Trophoblast cell (in vitro differentiated cells and primary cell): ENCODE measurements at regions not wholly inside any gene's neighbourhood (a gene's known extent, or its start where the extent isn't known, plus 50 kb on each side); places are given as distances from the start of the nearest gene placed in this dataset.
A peak's percentile ranks its signal among the peaks of the same experiment; 100 is the strongest.

Experiments
- DNase-seq, 2 donors: peaks; one replicate each; pipeline ENCODE4 v3.0.0-alpha.2; 2016
- H2AFZ ChIP-seq: 2 replicates; pipeline ENCODE4 v1.6.1; 2013; ENCODE audit warnings: low read length, moderate library complexity, mild to moderate bottlenecking; ENCODE audit not compliant: insufficient read depth, poor library complexity
- H2AK5ac ChIP-seq: 2 replicates; pipeline ENCODE4 v1.6.1; 2013; ENCODE audit warnings: mild to moderate bottlenecking, low read length
- H2BK120ac ChIP-seq: 2 replicates; pipeline ENCODE4 v1.6.1; 2013; ENCODE audit warnings: low read length, mild to moderate bottlenecking, moderate library complexity; ENCODE audit not compliant: insufficient read depth, poor library complexity
- H2BK12ac ChIP-seq: 2 replicates; pipeline ENCODE4 v1.6.1; 2013; ENCODE audit warnings: mild to moderate bottlenecking, low read length, moderate library complexity
- H2BK5ac ChIP-seq: 2 replicates; pipeline ENCODE4 v1.6.1; 2013; ENCODE audit warnings: low read length, low read depth, moderate library complexity, mild to moderate bottlenecking; ENCODE audit not compliant: poor library complexity
- H3K14ac ChIP-seq: 2 replicates; pipeline ENCODE4 v1.6.1; 2013; ENCODE audit warnings: mild to moderate bottlenecking, low read length
- H3K18ac ChIP-seq: 2 replicates; pipeline ENCODE4 v1.6.1; 2013; ENCODE audit warnings: mild to moderate bottlenecking, low read length
- H3K23ac ChIP-seq: 2 replicates; pipeline ENCODE4 v1.6.1; 2013; ENCODE audit warnings: low read length
- H3K27ac ChIP-seq: 2 replicates; pipeline ENCODE4 v1.5.1; 2013; ENCODE audit warnings: low read depth, mild to moderate bottlenecking, inconsistent platforms, low read length, moderate library complexity
- H3K27me3 ChIP-seq: 2 replicates; pipeline ENCODE4 v1.6.1; 2013; ENCODE audit warnings: inconsistent platforms, mild to moderate bottlenecking, low read length, moderate library complexity; ENCODE audit not compliant: insufficient read depth
- H3K36me3 ChIP-seq, 2 experiments: 1 replicate in 1 of 2; 2 replicates in 1 of 2; pipeline ENCODE4 v1.6.1; 2013; ENCODE audit warnings: low read length in 2 of 2, mild to moderate bottlenecking in 2 of 2, moderate library complexity in 1 of 2; ENCODE audit not compliant: insufficient read depth in 2 of 2, control insufficient read depth in 1 of 2
- H3K4ac ChIP-seq: 2 replicates; pipeline ENCODE4 v1.6.1; 2013; ENCODE audit warnings: low read depth, mild to moderate bottlenecking, low read length, moderate library complexity
- H3K4me1 ChIP-seq, 2 experiments: 1 replicate in 1 of 2; 2 replicates in 1 of 2; pipeline ENCODE4 v1.6.1; 2013; ENCODE audit warnings: low read length in 2 of 2, mild to moderate bottlenecking in 2 of 2, moderate library complexity in 1 of 2; ENCODE audit not compliant: insufficient read depth in 2 of 2, control insufficient read depth in 1 of 2
- H3K4me2 ChIP-seq: 2 replicates; pipeline ENCODE4 v1.6.1; 2013; ENCODE audit warnings: inconsistent platforms, mild to moderate bottlenecking, low read length, moderate library complexity
- H3K4me3 ChIP-seq: 2 replicates; pipeline ENCODE4 v1.5.1; 2013; ENCODE audit warnings: mild to moderate bottlenecking, low read depth, low read length, inconsistent platforms
- H3K79me1 ChIP-seq: one replicate; pipeline ENCODE4 v1.6.1; 2013; ENCODE audit warnings: low read length
- H3K79me2 ChIP-seq: 2 replicates; pipeline ENCODE4 v1.6.1; 2013; ENCODE audit warnings: low read length, mild to moderate bottlenecking; ENCODE audit not compliant: control insufficient read depth, insufficient read depth, poor library complexity
- H3K9ac ChIP-seq: 2 replicates; pipeline ENCODE4 v1.6.1; 2013; ENCODE audit warnings: mild to moderate bottlenecking, low read length
- H3K9me3 ChIP-seq: 2 replicates; pipeline ENCODE4 v1.6.1; 2013; ENCODE audit warnings: low read depth, mild to moderate bottlenecking, control low read depth, inconsistent platforms, low read length; ENCODE audit not compliant: insufficient read depth
- H4K12ac ChIP-seq: 2 replicates; pipeline ENCODE4 v1.6.1; 2013; ENCODE audit warnings: low read depth, mild to moderate bottlenecking, low read length, moderate library complexity
- H4K8ac ChIP-seq: 2 replicates; pipeline ENCODE4 v1.6.1; 2013; ENCODE audit warnings: low read depth, mild to moderate bottlenecking, low read length, moderate library complexity
- H4K91ac ChIP-seq: one replicate; pipeline ENCODE4 v1.6.1; 2013; ENCODE audit warnings: low read depth, mild to moderate bottlenecking, low read length, moderate library complexity
- WGBS: extraction: QIAGEN DNeasy Blood & Tissue Kit; methylation state at CpG from one replicate; pipeline ENCODE4 v1.1.7; 2013; ENCODE audit warnings: missing lambda C conversion rate; ENCODE audit not compliant: insufficient read length, insufficient coverage; ENCODE audit errors: extremely low coverage; 5-methylcytosine and 5-hydroxymethylcytosine counted together

- DNase-seq, result no peak
- no peak overlapping the region for H3K23ac ChIP-seq
- H3K79me1 ChIP-seq, result no peaks in the 10 kb centered on the region
- no peak overlapping the region for H3K9ac ChIP-seq
- H4K12ac ChIP-seq, result no peak overlapping the region
- H3K18ac ChIP-seq, result no peak overlapping the region
- no peak overlapping the region for H4K91ac ChIP-seq
- H3K4ac ChIP-seq, result no peak overlapping the region
- no peak overlapping the region for H4K8ac ChIP-seq
- H3K4me3 ChIP-seq, result no peak overlapping the region
- no peak overlapping the region for H2BK5ac ChIP-seq
- H3K27ac ChIP-seq, result no peak overlapping the region
- no CpG with 5 or more reads among the region's 1 CpG for WGBS
- H3K27me3 ChIP-seq, result no peaks in the 10 kb centered on the region
- H3K9me3 ChIP-seq, result no peaks in the 10 kb centered on the region
- no peak overlapping the region for H2BK12ac ChIP-seq
- H3K4me1 ChIP-seq, result no peaks in the 10 kb centered on the region
- H2AFZ ChIP-seq, result no peak overlapping the region
- H3K14ac ChIP-seq, result no peak overlapping the region
- H3K79me2 ChIP-seq, result no peaks in the 10 kb centered on the region
- no peaks in the 10 kb centered on the region for H3K36me3 ChIP-seq
- no peak overlapping the region for H2BK120ac ChIP-seq
- H3K4me2 ChIP-seq, result no peak overlapping the region
- no peak overlapping the region for H2AK5ac ChIP-seq
Observed at GRCh38 chr10:62550173-62550572, 176.0 kb downstream of the ZNF365 start.

GRCh38 chr10:62554632-62555199 is 180.5 kb downstream of the ZNF365 start:
- Histone ChIP-seq H2BK120ac (no peak overlapping the region), H4K12ac (no peak overlapping the region), H2BK5ac (no peak overlapping the region), H3K27me3 (no peaks in the 10 kb centered on the region), H3K36me3 (no peaks in the 10 kb centered on the region), H3K79me1 (no peaks in the 10 kb centered on the region), H4K8ac (no peak overlapping the region), H3K4me2 (no peak overlapping the region), H2AK5ac (no peak overlapping the region), H3K14ac (no peak overlapping the region), H2AFZ (no peak overlapping the region), H3K4me1 (no peaks in the 10 kb centered on the region), H3K9ac (no peak overlapping the region), H3K4me3 (no peak overlapping the region), H3K4ac (no peak overlapping the region), H2BK12ac (no peak overlapping the region), H3K9me3 (no peaks in the 10 kb centered on the region), H3K18ac (no peak overlapping the region), H4K91ac (no peak overlapping the region), H3K27ac (no peak overlapping the region), H3K23ac (no peak overlapping the region), H3K79me2 (no peaks in the 10 kb centered on the region)
- WGBS, result no CpG with 5 or more reads among the region's 7 CpGs
- peak in 1 of 2 donors; percentile 46 for DNase-seq

- no peaks in the 10 kb centered on the region for H3K9me3 ChIP-seq
- no peak overlapping the region for H3K4me3 ChIP-seq
- H3K4ac ChIP-seq, result no peak overlapping the region
- H3K27ac ChIP-seq, result no peak overlapping the region
- H3K23ac ChIP-seq, result no peak overlapping the region
- H2BK120ac ChIP-seq, result no peak overlapping the region
- H2BK5ac ChIP-seq, result no peak overlapping the region
- H3K14ac ChIP-seq, result no peak overlapping the region
- no peaks in the 10 kb centered on the region for H3K27me3 ChIP-seq
- no peaks in the 10 kb centered on the region for H3K36me3 ChIP-seq
- H3K79me2 ChIP-seq, result no peaks in the 10 kb centered on the region
- no peak overlapping the region for H3K9ac ChIP-seq
- no peak overlapping the region for H2AK5ac ChIP-seq
- no peaks in the 10 kb centered on the region for H3K79me1 ChIP-seq
- H2BK12ac ChIP-seq, result no peak overlapping the region
- no peak overlapping the region for H3K4me2 ChIP-seq
- no peaks in the 10 kb centered on the region for H3K4me1 ChIP-seq
- no peak overlapping the region for H2AFZ ChIP-seq
- H4K8ac ChIP-seq, result no peak overlapping the region
- H3K18ac ChIP-seq, result no peak overlapping the region
- DNase-seq, result no peak
- H4K12ac ChIP-seq, result no peak overlapping the region
- H4K91ac ChIP-seq, result no peak overlapping the region
- WGBS, result no CpG with 5 or more reads among the region's 5 CpGs
Observed at GRCh38 chr10:62559481-62560200, 185.5 kb downstream of the ZNF365 start.

GRCh38 chr10:62560201-62560819 is 186.1 kb downstream of the ZNF365 start:
- Histone ChIP-seq H4K12ac (no peak overlapping the region), H2BK12ac (no peak overlapping the region), H3K23ac (no peak overlapping the region), H3K4me1 (no peaks in the 10 kb centered on the region), H3K79me2 (no peaks in the 10 kb centered on the region), H3K27me3 (no peaks in the 10 kb centered on the region), H3K14ac (no peak overlapping the region), H2AFZ (no peak overlapping the region), H4K91ac (no peak overlapping the region), H3K9ac (no peak overlapping the region), H3K9me3 (no peaks in the 10 kb centered on the region), H4K8ac (no peak overlapping the region), H3K4ac (no peak overlapping the region), H2BK5ac (no peak overlapping the region), H2BK120ac (no peak overlapping the region), H3K4me2 (no peak overlapping the region), H3K4me3 (no peak overlapping the region), H2AK5ac (no peak overlapping the region), H3K36me3 (no peaks in the 10 kb centered on the region), H3K18ac (no peak overlapping the region), H3K27ac (no peak overlapping the region), H3K79me1 (no peaks in the 10 kb centered on the region)
- no peak for DNase-seq
- no CpG with 5 or more reads among the region's 4 CpGs for WGBS
